ENCODE measurements at regions not wholly inside any gene's neighbourhood (a gene's known extent, or its start where the extent isn't known, plus 50 kb on each side); places are given as distances from the start of the nearest gene placed in this dataset.
"Not testable (repeated sequence)": the region's sequence is repeated elsewhere in the genome, so short reads cannot be mapped to it uniquely, and the experiment has no call there.

- no peak for DNase-seq
Measured at GRCh38 chr2:76251342-76251741, 540.6 kb upstream of the GCFC2 start.

- no peak for DNase-seq
Measured at GRCh38 chr2:76247006-76247405, 536.3 kb upstream of the GCFC2 start.

- no peak for DNase-seq
Measured at GRCh38 chr2:76211991-76212985, 501.6 kb upstream of the GCFC2 start.

GRCh38 chr2:76210551-76210950 is 499.8 kb upstream of the GCFC2 start:
- no peak for DNase-seq

- DNase-seq = no peak
Measured at GRCh38 chr2:76204048-76204447, 493.3 kb upstream of the GCFC2 start.

GRCh38 chr2:76202866-76203265 is 492.2 kb upstream of the GCFC2 start:
- no peak for DNase-seq

GRCh38 chr2:76197842-76198448 is 487.2 kb upstream of the GCFC2 start:
- peak; percentile 53 to 57 for DNase-seq

GRCh38 chr2:76197428-76197827 is 486.7 kb upstream of the GCFC2 start:
- no peak for DNase-seq

- DNase-seq = no peak
Measured at GRCh38 chr2:76194031-76194775, 483.5 kb upstream of the GCFC2 start.

- no peak for DNase-seq
Measured at GRCh38 chr2:76193089-76193488, 482.4 kb upstream of the GCFC2 start.

- no peak for DNase-seq
Measured at GRCh38 chr2:76188334-76189008, 477.8 kb upstream of the GCFC2 start.

- no peak for DNase-seq
Measured at GRCh38 chr2:76187415-76187814, 476.7 kb upstream of the GCFC2 start.

- DNase-seq = no peak
Measured at GRCh38 chr2:76180676-76181075, 470.0 kb upstream of the GCFC2 start.

- DNase-seq = no peak
Measured at GRCh38 chr2:76178610-76179009, 467.9 kb upstream of the GCFC2 start.

GRCh38 chr2:76175295-76175694 is 464.6 kb upstream of the GCFC2 start:
- DNase-seq = no peak

- no peak for DNase-seq
Measured at GRCh38 chr2:76174505-76174904, 463.8 kb upstream of the GCFC2 start.

GRCh38 chr2:76173206-76173605 is 462.5 kb upstream of the GCFC2 start:
- DNase-seq = not testable (repeated sequence)

- not testable (repeated sequence) for DNase-seq
Measured at GRCh38 chr2:76172154-76172595, 461.5 kb upstream of the GCFC2 start.

- no peak for DNase-seq
Measured at GRCh38 chr2:76170856-76171255, 460.1 kb upstream of the GCFC2 start.

GRCh38 chr2:76170009-76170384 is 459.3 kb upstream of the GCFC2 start:
- no peak for DNase-seq

GRCh38 chr2:76169276-76170008 is 458.7 kb upstream of the GCFC2 start:
- no peak for DNase-seq

GRCh38 chr2:76163860-76164259 is 453.1 kb upstream of the GCFC2 start:
- DNase-seq = no peak

Data from activated CD4-positive, alpha-beta T cell treated with anti-CD3 and anti-CD28 coated beads, Interleukin-2, amount 50 U/mL, for 48 hours (primary cell).